Upper lobe of left lung (tissue), 4 donors: ENCODE measurements at regions not wholly inside any gene's neighbourhood (a gene's known extent, or its start where the extent isn't known, plus 50 kb on each side); places are given as distances from the start of the nearest gene placed in this dataset.

Source experiments
- POLR2A ChIP-seq, 4 donors: fragments of 450-650 bp; IDR thresholded peaks; one replicate each; pipeline ENCODE4 v1.5.1; 2016 to 2017; ENCODE audit warnings: antibody characterized with exemption in 4 of 4, mild to moderate bottlenecking in 2 of 4
- POLR2AphosphoS5 ChIP-seq, 2 donors: sonication (generic); formaldehyde crosslinking; IDR thresholded peaks; one replicate each; pipeline ENCODE4 v1.5.1; 2017; ENCODE audit warnings: antibody characterized with exemption in 2 of 2

GRCh38 chr10:57694956-57695608, 572.6 kb downstream of the IPMK start:
- TF ChIP-seq POLR2AphosphoS5 (IDR thresholded peaks at IDR 0.05) (no peak), POLR2A (IDR thresholded peaks at IDR 0.05) (no peak)
